Mucosa of descending colon (tissue), 3 donors: ENCODE measurements at regions not wholly inside any gene's neighbourhood (a gene's known extent, or its start where the extent isn't known, plus 50 kb on each side); places are given as distances from the start of the nearest gene placed in this dataset.

Experiments
- ATAC-seq: fragments of 200-7000 bp; cut with Tn5 transposase; one replicate; pipeline ENCODE4 v1.9.1; 2020; ENCODE audit warnings: mild to moderate bottlenecking, moderate library complexity
- DNase-seq, 3 donors: peaks; one replicate each; pipeline ENCODE4 v3.0.0-alpha.2; 2020
- H3K36me3 ChIP-seq: fragments of 200-600 bp; one replicate; pipeline ENCODE4 v1.8.0; 2021; ENCODE audit warnings: low read depth, mild to moderate bottlenecking
- H3K4me1 ChIP-seq: fragments of 200-600 bp; one replicate; pipeline ENCODE4 v1.8.0; 2021; ENCODE audit warnings: low read depth, mild to moderate bottlenecking
- H3K4me3 ChIP-seq: fragments of 200-600 bp; one replicate; pipeline ENCODE4 v1.8.0; 2021; ENCODE audit warnings: mild to moderate bottlenecking
- H3K9me3 ChIP-seq: fragments of 200-600 bp; one replicate; pipeline ENCODE4 v1.8.0; 2021; ENCODE audit warnings: mild to moderate bottlenecking
- intact Hi-C, 2 donors: fragments of 100-400 bp; cut with DNase I in 1 of 2; cut with micrococcal nuclease in 1 of 2; formaldehyde crosslinking; loops; one replicate each; pipeline versions ENCODE4 v1.11.0 to v1.11.1; 2022; cut with DNase I, micrococcal nuclease
- TF ChIP-seq, protein P1 (sequence below): fragments of 200-600 bp; IDR thresholded peaks from one replicate; pipeline ENCODE4 v1.8.0; 2022; ENCODE audit warnings: antibody characterized with exemption, mild to moderate bottlenecking
- donor health status: DM: no; HTN: no; CAD: no; lungs with moderate emphysema.
- donor health status: DM: no; HTN: no; CAD: no.
- donor health status: DM: no; HTN: yes; CAD: no.

DNA sequence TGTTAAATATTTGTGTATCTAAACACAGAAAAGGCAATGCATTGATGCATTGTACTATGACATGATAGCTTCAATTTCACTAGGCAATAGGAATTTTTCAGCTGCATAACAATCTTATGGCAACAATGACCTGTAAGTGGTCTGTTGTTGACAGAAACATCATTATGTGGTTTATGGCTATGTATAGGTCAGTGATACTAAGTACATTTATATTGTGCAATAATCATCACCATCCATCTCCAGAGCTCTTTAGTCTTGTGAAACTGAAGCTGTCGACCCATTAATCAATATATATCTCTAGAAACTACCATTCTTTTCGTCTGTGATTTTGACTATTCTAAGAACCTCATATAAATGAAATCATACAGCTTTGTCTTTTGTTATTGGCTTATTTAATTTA, 200.1 kb upstream of the ZNF717 start:
- TF ChIP-seq, protein P1, sequence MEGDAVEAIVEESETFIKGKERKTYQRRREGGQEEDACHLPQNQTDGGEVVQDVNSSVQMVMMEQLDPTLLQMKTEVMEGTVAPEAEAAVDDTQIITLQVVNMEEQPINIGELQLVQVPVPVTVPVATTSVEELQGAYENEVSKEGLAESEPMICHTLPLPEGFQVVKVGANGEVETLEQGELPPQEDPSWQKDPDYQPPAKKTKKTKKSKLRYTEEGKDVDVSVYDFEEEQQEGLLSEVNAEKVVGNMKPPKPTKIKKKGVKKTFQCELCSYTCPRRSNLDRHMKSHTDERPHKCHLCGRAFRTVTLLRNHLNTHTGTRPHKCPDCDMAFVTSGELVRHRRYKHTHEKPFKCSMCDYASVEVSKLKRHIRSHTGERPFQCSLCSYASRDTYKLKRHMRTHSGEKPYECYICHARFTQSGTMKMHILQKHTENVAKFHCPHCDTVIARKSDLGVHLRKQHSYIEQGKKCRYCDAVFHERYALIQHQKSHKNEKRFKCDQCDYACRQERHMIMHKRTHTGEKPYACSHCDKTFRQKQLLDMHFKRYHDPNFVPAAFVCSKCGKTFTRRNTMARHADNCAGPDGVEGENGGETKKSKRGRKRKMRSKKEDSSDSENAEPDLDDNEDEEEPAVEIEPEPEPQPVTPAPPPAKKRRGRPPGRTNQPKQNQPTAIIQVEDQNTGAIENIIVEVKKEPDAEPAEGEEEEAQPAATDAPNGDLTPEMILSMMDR = no peak
- intact Hi-C loops = no loop called here
- Histone ChIP-seq H3K36me3 (no peaks in the 10 kb centered on the region), H3K4me3 (no peak overlapping the region), H3K9me3 (peaks cover 28% of the 10 kb centered on the region), H3K4me1 (no peaks in the 10 kb centered on the region)
- no peak for ATAC-seq
- no peak for DNase-seq

DNA sequence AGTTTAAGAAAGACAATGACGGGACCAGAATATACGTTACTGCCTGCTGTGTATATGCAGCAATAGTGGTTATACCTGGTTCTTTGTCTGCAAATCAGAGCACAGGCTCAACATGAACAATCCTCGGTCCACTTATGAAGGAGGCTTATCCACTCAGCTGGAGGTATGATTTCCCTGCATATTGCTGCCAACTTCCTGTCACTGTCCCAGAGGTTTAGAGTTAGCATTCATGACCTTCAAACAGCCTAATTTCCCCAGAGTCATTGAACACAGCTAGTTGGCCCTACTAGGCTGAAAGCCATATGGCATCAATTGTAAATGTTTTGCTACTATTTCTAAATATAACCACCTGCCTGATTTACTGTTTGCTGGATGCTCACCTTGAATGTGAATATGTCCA, 224.9 kb upstream of the ZNF717 start:
- intact Hi-C loops = no loop called here
- H3K4me1 ChIP-seq = no peaks in the 10 kb centered on the region
- no peak overlapping the region for H3K4me3 ChIP-seq
- peaks cover 22% of the 10 kb centered on the region for H3K9me3 ChIP-seq
- no peaks in the 10 kb centered on the region for H3K36me3 ChIP-seq
- ATAC-seq (no peak), DNase-seq (no peak)
- TF ChIP-seq, protein P1 = no peak

DNA sequence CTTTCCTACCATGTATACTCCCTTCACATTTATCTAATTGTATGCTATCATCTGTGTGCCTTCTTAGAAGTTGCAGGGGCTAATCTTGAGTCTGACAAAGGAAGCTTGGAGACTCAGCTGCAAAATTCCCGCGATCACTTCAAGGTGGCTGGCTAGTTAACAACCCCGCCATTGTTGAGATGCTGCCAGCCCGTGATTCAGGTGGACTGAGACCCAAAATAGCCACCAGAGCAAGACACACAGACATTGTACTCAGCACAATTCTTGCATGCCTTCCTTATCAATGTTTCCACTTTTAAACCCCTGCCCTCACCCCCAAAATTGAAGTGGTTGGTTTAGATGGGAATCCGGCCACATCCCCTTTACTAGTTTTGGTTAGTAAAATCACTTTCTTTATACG, 225.8 kb upstream of the ZNF717 start:
- no peaks in the 10 kb centered on the region for H3K36me3 ChIP-seq
- TF ChIP-seq, protein P1 = no peak
- no peak overlapping the region for H3K4me3 ChIP-seq
- H3K4me1 ChIP-seq = no peaks in the 10 kb centered on the region
- no peak for ATAC-seq
- H3K9me3 ChIP-seq = peaks cover 25% of the 10 kb centered on the region
- intact Hi-C loops = no loop called here
- DNase-seq = no peak

DNA sequence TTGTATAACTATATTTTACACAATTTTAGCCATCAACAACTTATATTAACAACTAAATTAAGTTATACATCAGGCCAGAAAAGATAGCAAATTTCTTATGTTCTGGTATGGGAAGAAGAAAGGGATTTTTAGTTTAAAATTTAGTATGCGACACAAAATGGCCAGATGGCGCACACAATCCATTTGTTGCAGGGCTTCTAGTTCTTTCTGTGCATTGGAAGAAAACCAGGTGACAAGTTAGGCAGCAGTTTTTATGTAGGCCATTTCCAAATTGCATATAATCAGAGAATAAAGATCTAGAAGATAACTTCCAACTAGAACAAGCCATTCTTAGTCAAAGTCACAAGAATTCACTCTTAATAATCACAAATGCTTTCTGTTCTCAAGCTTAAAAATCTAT, 230.1 kb upstream of the ZNF717 start:
- TF ChIP-seq, protein P1 = no peak
- no peaks in the 10 kb centered on the region for H3K36me3 ChIP-seq
- intact Hi-C loops = no loop called here
- DNase-seq (no peak), ATAC-seq (no peak)
- H3K4me1 ChIP-seq = no peaks in the 10 kb centered on the region
- H3K4me3 ChIP-seq = no peak overlapping the region
- peaks cover 25% of the 10 kb centered on the region for H3K9me3 ChIP-seq

DNA sequence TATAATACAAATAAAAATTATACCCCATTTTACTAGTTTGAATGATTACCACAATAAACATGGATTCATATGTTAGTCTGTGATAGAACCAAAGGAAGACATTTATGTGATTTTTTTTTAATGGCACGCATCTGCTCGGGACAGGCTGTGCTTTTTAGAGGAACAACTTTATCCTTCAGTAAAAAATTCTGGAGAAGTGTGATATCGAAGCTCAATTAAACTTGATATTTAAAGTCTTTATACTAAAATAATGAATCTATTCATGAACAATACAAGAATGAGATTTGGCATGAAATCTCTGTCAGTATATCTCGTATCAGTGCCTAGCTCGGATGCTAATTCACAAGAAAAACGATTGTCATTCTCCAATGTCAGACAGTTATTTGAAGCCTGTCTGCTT, 230.8 kb upstream of the ZNF717 start:
- Histone ChIP-seq H3K4me1 (no peaks in the 10 kb centered on the region), H3K9me3 (peaks cover 24% of the 10 kb centered on the region), H3K4me3 (no peak overlapping the region), H3K36me3 (no peaks in the 10 kb centered on the region)
- TF ChIP-seq, protein P1 = no peak
- ATAC-seq (no peak), DNase-seq (no peak)
- intact Hi-C loops = no loop called here

DNA sequence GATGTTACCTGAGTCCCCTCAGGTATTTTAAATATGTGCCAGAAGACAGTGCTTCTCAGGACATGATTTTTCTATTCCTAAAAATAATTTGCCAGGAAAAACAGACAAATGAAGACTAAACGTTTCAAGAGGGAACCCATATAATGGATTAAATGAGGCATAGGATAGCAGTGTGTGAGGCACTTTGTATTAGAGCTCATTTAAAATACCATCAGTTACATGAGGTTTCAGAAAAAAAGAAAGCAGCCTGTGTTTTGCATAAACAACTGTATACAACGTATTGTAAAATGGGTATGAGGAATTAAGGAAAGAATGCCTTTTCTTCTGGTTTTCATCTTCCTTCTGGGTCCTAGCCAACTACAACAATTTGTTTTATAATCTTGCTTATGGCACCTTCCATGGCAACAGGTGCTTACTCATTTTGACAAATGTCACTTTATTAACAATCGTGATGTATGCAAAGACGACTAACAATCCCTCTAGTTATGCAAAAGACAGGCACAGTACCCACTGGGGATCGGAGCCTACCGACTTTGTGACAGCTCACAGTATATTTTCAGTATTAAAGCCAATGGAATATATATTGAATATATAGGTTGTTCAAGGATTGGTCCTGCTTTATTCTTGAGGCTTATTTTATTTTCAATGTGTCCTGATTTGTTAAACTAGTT, 231.6 kb upstream of the ZNF717 start:
- H3K9me3 ChIP-seq = peaks cover 22% of the 10 kb centered on the region
- ATAC-seq = no peak
- H3K4me3 ChIP-seq = no peak overlapping the region
- TF ChIP-seq, protein P1 = no peak
- no peaks in the 10 kb centered on the region for H3K36me3 ChIP-seq
- no peak for DNase-seq
- intact Hi-C loops = no loop called here
- H3K4me1 ChIP-seq = no peaks in the 10 kb centered on the region
